ENCODE measurements at regions not wholly inside any gene's neighbourhood (a gene's known extent, or its start where the extent isn't known, plus 50 kb on each side); places are given as distances from the start of the nearest gene placed in this dataset.

GRCh38 chr21:21605521-21605920, 607.3 kb downstream of the NCAM2 start:
- no peaks in the 10 kb centered on the region for H3K36me3 ChIP-seq (ENCODE audit: low read length)
- H2AFZ ChIP-seq (ENCODE audit: low read depth, low read length, severe bottlenecking): peak overlapping the region; percentile 46
- no peak overlapping the region for H3K9ac ChIP-seq (ENCODE audit: low read length)
- H4K20me1 ChIP-seq (ENCODE audit: low read depth, low read length): no peaks in the 10 kb centered on the region
- TF ChIP-seq EZH2phosphoT487 (conservative IDR thresholded peaks at IDR 0.05; ENCODE audit: low read length) (no peak), CTCF (IDR thresholded peaks at IDR 0.05; ENCODE audit: insufficient read depth, low read length, poor library complexity, severe bottlenecking) (no peak)
- H3K9me2 ChIP-seq (replicated peaks; ENCODE audit: insufficient read depth, low read length): no peaks in the 10 kb centered on the region
- H3K4me2 ChIP-seq (ENCODE audit: low read depth, low read length, poor library complexity, severe bottlenecking): no peak overlapping the region
- H3K27me3 ChIP-seq (ENCODE audit: low read length): no peaks in the 10 kb centered on the region
- no peaks in the 10 kb centered on the region for H3K79me2 ChIP-seq (ENCODE audit: insufficient read depth, low read length)
- H3F3A ChIP-seq (ENCODE audit: insufficient read depth): no peaks in the 10 kb centered on the region
- H3K9me3 ChIP-seq (ENCODE audit: insufficient read depth, low read length): no peaks in the 10 kb centered on the region
- H3K4me3 ChIP-seq (ENCODE audit: insufficient read depth, low read length, poor library complexity, severe bottlenecking): no peak overlapping the region
- H3K27ac ChIP-seq (ENCODE audit: low read depth, low read length): no peak overlapping the region

GRCh38 chr21:21606041-21606440, 607.8 kb downstream of the NCAM2 start:
- Histone ChIP-seq H3K36me3 (ENCODE audit: low read length) (no peaks in the 10 kb centered on the region), H3F3A (ENCODE audit: insufficient read depth) (no peaks in the 10 kb centered on the region), H3K27ac (ENCODE audit: low read depth, low read length) (no peak overlapping the region), H4K20me1 (ENCODE audit: low read depth, low read length) (no peaks in the 10 kb centered on the region), H3K4me2 (ENCODE audit: low read depth, low read length, poor library complexity, severe bottlenecking) (no peak overlapping the region), H3K9me2 (replicated peaks; ENCODE audit: insufficient read depth, low read length) (no peaks in the 10 kb centered on the region), H3K4me3 (ENCODE audit: insufficient read depth, low read length, poor library complexity, severe bottlenecking) (no peak overlapping the region), H3K27me3 (ENCODE audit: low read length) (no peaks in the 10 kb centered on the region), H3K9me3 (ENCODE audit: insufficient read depth, low read length) (no peaks in the 10 kb centered on the region), H3K79me2 (ENCODE audit: insufficient read depth, low read length) (no peaks in the 10 kb centered on the region), H3K9ac (ENCODE audit: low read length) (no peak overlapping the region), H2AFZ (ENCODE audit: low read depth, low read length, severe bottlenecking) (no peak overlapping the region)
- TF ChIP-seq CTCF (IDR thresholded peaks at IDR 0.05; ENCODE audit: insufficient read depth, low read length, poor library complexity, severe bottlenecking) (no peak), EZH2phosphoT487 (conservative IDR thresholded peaks at IDR 0.05; ENCODE audit: low read length) (no peak)

- TF ChIP-seq EZH2phosphoT487 (conservative IDR thresholded peaks at IDR 0.05; ENCODE audit: low read length) (no peak), CTCF (IDR thresholded peaks at IDR 0.05; ENCODE audit: insufficient read depth, low read length, poor library complexity, severe bottlenecking) (no peak)
- Histone ChIP-seq H3K79me2 (ENCODE audit: insufficient read depth, low read length) (no peaks in the 10 kb centered on the region), H3F3A (ENCODE audit: insufficient read depth) (no peaks in the 10 kb centered on the region), H3K36me3 (ENCODE audit: low read length) (no peaks in the 10 kb centered on the region), H4K20me1 (ENCODE audit: low read depth, low read length) (no peaks in the 10 kb centered on the region), H3K9ac (ENCODE audit: low read length) (no peak overlapping the region), H3K9me3 (ENCODE audit: insufficient read depth, low read length) (no peaks in the 10 kb centered on the region), H3K27ac (ENCODE audit: low read depth, low read length) (no peak overlapping the region), H2AFZ (ENCODE audit: low read depth, low read length, severe bottlenecking) (peak overlapping the region; percentile 4), H3K4me3 (ENCODE audit: insufficient read depth, low read length, poor library complexity, severe bottlenecking) (no peak overlapping the region), H3K9me2 (replicated peaks; ENCODE audit: insufficient read depth, low read length) (no peaks in the 10 kb centered on the region), H3K27me3 (ENCODE audit: low read length) (no peaks in the 10 kb centered on the region), H3K4me2 (ENCODE audit: low read depth, low read length, poor library complexity, severe bottlenecking) (no peak overlapping the region)
Observed at GRCh38 chr21:21612466-21612865, 614.3 kb downstream of the NCAM2 start.
